Breast epithelium (tissue), 4 donors: ENCODE measurements at regions not wholly inside any gene's neighbourhood (a gene's known extent, or its start where the extent isn't known, plus 50 kb on each side); places are given as distances from the start of the nearest gene placed in this dataset.

Experiments used
- DNase-seq, 2 donors: peaks; one replicate each; pipeline ENCODE4 v3.0.0-alpha.2; 2019; ENCODE audit warnings: low spot score in 2 of 2
- H3K27ac ChIP-seq, 2 donors: fragments of 200-600 bp; sonication (generic) in 1 of 2; one replicate each; pipeline ENCODE4 v1.5.1; 2016 to 2019; ENCODE audit warnings: mild to moderate bottlenecking in 1 of 2
- H3K27me3 ChIP-seq, 2 donors: fragments of 200-600 bp; sonication (generic) in 1 of 2; one replicate each; pipeline versions ENCODE4 v1.5.1 to v1.6.0; 2017 to 2019; ENCODE audit warnings: control low read depth in 1 of 2, mild to moderate bottlenecking in 1 of 2
- H3K36me3 ChIP-seq: fragments of 200-600 bp; one replicate; pipeline ENCODE4 v1.5.1; 2019
- H3K4me1 ChIP-seq, 2 donors: fragments of 200-600 bp; sonication (generic); one replicate each; pipeline ENCODE4 v1.5.1; 2016 to 2019; ENCODE audit warnings: control low read depth in 1 of 2
- H3K4me3 ChIP-seq, 3 donors: fragments of 200-600 bp; sonication (generic); 1 replicate in 2 of 3; 2 replicates in 1 of 3; pipeline ENCODE4 v1.5.1; 2016 to 2019; ENCODE audit warnings: mild to moderate bottlenecking in 3 of 3, moderate library complexity in 2 of 3
- H3K9me3 ChIP-seq, 2 donors: fragments of 200-600 bp; sonication (generic) in 1 of 2; one replicate each; pipeline ENCODE4 v1.5.1; 2016 to 2019; ENCODE audit warnings: control low read depth in 1 of 2
- CTCF ChIP-seq, 3 donors: fragments of 450-650 bp; IDR thresholded peaks; one replicate each; pipeline ENCODE4 v1.5.1; 2016 to 2017; ENCODE audit warnings: antibody characterized with exemption in 3 of 3, mild to moderate bottlenecking in 3 of 3, moderate library complexity in 3 of 3
- POLR2A ChIP-seq: fragments of 450-650 bp; IDR thresholded peaks from one replicate; pipeline ENCODE4 v1.6.1; 2016; ENCODE audit warnings: antibody characterized with exemption, mild to moderate bottlenecking, moderate library complexity
- POLR2AphosphoS5 ChIP-seq, 3 donors: sonication (generic); formaldehyde crosslinking; IDR thresholded peaks; one replicate each; pipeline ENCODE4 v1.6.1; 2017; ENCODE audit warnings: antibody characterized with exemption in 3 of 3
- intact Hi-C: fragments of 100-400 bp; cut with DNase I; formaldehyde crosslinking; loops from one replicate; pipeline ENCODE4 v1.15.1; 2023; ENCODE audit warnings: low total_unique reads

- TF ChIP-seq CTCF (IDR thresholded peaks at IDR 0.05) (no peak), POLR2A (no peak), POLR2AphosphoS5 (IDR thresholded peaks at IDR 0.05) (no peak)
- Histone ChIP-seq H3K27ac (no peak overlapping the region), H3K4me1 (no peaks in the 10 kb centered on the region), H3K9me3 (no peaks in the 10 kb centered on the region), H3K36me3 (no peaks in the 10 kb centered on the region), H3K27me3 (no peaks in the 10 kb centered on the region), H3K4me3 (no peak overlapping the region)
- intact Hi-C loops = no loop called here
- DNase-seq = no peak
Measured at GRCh38 chr22:34068001-34068400, 147.7 kb upstream of the LARGE1 start.

GRCh38 chr22:34070051-34070450 is 149.8 kb upstream of the LARGE1 start:
- Histone ChIP-seq H3K36me3 (no peaks in the 10 kb centered on the region), H3K9me3 (no peaks in the 10 kb centered on the region), H3K27me3 (no peaks in the 10 kb centered on the region), H3K27ac (no peak overlapping the region), H3K4me3 (no peak overlapping the region), H3K4me1 (no peaks in the 10 kb centered on the region)
- intact Hi-C loops = no loop called here
- TF ChIP-seq POLR2A (no peak), POLR2AphosphoS5 (IDR thresholded peaks at IDR 0.05) (no peak), CTCF (IDR thresholded peaks at IDR 0.05) (no peak)
- DNase-seq = no peak

- Histone ChIP-seq H3K4me1 (no peaks in the 10 kb centered on the region), H3K9me3 (no peaks in the 10 kb centered on the region), H3K27ac (no peak overlapping the region), H3K36me3 (no peaks in the 10 kb centered on the region), H3K27me3 (no peaks in the 10 kb centered on the region), H3K4me3 (no peak overlapping the region)
- TF ChIP-seq CTCF (IDR thresholded peaks at IDR 0.05) = no peak
- TF ChIP-seq POLR2AphosphoS5 (IDR thresholded peaks at IDR 0.05) = no peak
- TF ChIP-seq POLR2A = no peak
- intact Hi-C loops = no loop called here
- DNase-seq = no peak
Measured at GRCh38 chr22:34070531-34070930, 150.3 kb upstream of the LARGE1 start.

- no peak overlapping the region for H3K27ac ChIP-seq
- no peak for TF ChIP-seq CTCF (IDR thresholded peaks at IDR 0.05)
- no peak for TF ChIP-seq POLR2A
- TF ChIP-seq POLR2AphosphoS5 (IDR thresholded peaks at IDR 0.05) = no peak
- DNase-seq = no peak
- H3K9me3 ChIP-seq = no peaks in the 10 kb centered on the region
- no peaks in the 10 kb centered on the region for H3K36me3 ChIP-seq
- no peak overlapping the region for H3K4me3 ChIP-seq
- H3K27me3 ChIP-seq = no peaks in the 10 kb centered on the region
- no peaks in the 10 kb centered on the region for H3K4me1 ChIP-seq
- intact Hi-C loops = no loop called here
Measured at GRCh38 chr22:34072585-34072984, 152.3 kb upstream of the LARGE1 start.

- H3K9me3 ChIP-seq = no peaks in the 10 kb centered on the region
- no peak for DNase-seq
- no peak for TF ChIP-seq CTCF (IDR thresholded peaks at IDR 0.05)
- TF ChIP-seq POLR2A = no peak
- no peak for TF ChIP-seq POLR2AphosphoS5 (IDR thresholded peaks at IDR 0.05)
- no peak overlapping the region for H3K4me3 ChIP-seq
- no peaks in the 10 kb centered on the region for H3K4me1 ChIP-seq
- H3K27ac ChIP-seq = no peak overlapping the region
- H3K27me3 ChIP-seq = no peaks in the 10 kb centered on the region
- intact Hi-C loops = no loop called here
- no peaks in the 10 kb centered on the region for H3K36me3 ChIP-seq
Measured at GRCh38 chr22:34080433-34080832, 160.2 kb upstream of the LARGE1 start.
